ENCODE measurements at regions not wholly inside any gene's neighbourhood (a gene's known extent, or its start where the extent isn't known, plus 50 kb on each side); places are given as distances from the start of the nearest gene placed in this dataset. TPM values are rescaled to one million over a fixed set of nuclear protein-coding genes. Genes with fewer than 3 reads are reported as not detected.

- dilution Hi-C loops (cut with MboI; ENCODE audit: extremely low pct_ligation_motif_present, low sequenced_read_pairs), result no loop called here
These were observed 50.5 kb upstream of the CSPG4 start for GRCh38 chr15:75763137-75763611.

More at GRCh38 chr15:75763137-75763611, 50.5 kb upstream of the CSPG4 start:
- no peak overlapping the region for H3K27ac ChIP-seq (ENCODE audit: insufficient read depth, low read depth, low read length)
- peaks cover 4% of the 10 kb centered on the region for H3K4me1 ChIP-seq (ENCODE audit: control insufficient read depth, extremely low read depth, insufficient read depth, low read length)
- TF ChIP-seq GATA2 (IDR thresholded peaks at IDR 0.05; ENCODE audit: insufficient read depth, insufficient read length, low read depth, low read length), result no peak
- TF ChIP-seq JUN (IDR thresholded peaks at IDR 0.05; ENCODE audit: borderline replicate concordance, insufficient read depth, insufficient read length, low read depth), result no peak
- no peak for TF ChIP-seq MYC (IDR thresholded peaks at IDR 0.05; ENCODE audit: low read depth, low read length)
- TF ChIP-seq CTCF (IDR thresholded peaks at IDR 0.05; ENCODE audit: extremely low read depth in 1 of 2, insufficient read depth in 1 of 2, low read depth in 1 of 2, low read length in 2 of 2), result no peak
- TF ChIP-seq EZH2 (IDR thresholded peaks at IDR 0.05; ENCODE audit: borderline replicate concordance, low read depth, low read length, severe bottlenecking), result no peak
- TF ChIP-seq MAX (IDR thresholded peaks at IDR 0.05; ENCODE audit: insufficient read depth, insufficient read length), result no peak
- no peak for TF ChIP-seq POLR2AphosphoS5 (IDR thresholded peaks at IDR 0.05; ENCODE audit: insufficient read depth, low read depth, low read length)
- TF ChIP-seq POLR2A (IDR thresholded peaks at IDR 0.05; ENCODE audit: low read depth, low read length), result no peak
- no peak for TF ChIP-seq FOS (IDR thresholded peaks at IDR 0.05; ENCODE audit: borderline replicate concordance, insufficient read depth, low read length)
- DNase-seq (ENCODE audit: low read depth, low spot score) (no peak), FAIRE-seq (no peak)
- no peaks in the 10 kb centered on the region for H3K36me3 ChIP-seq (ENCODE audit: control insufficient read depth in 2 of 2, extremely low read depth in 1 of 2, insufficient read depth in 2 of 2, low read length in 2 of 2)
- ChIA-PET CTCF (no interaction called here), POLR2A (no interaction called here)
- intact Hi-C loops (cut with micrococcal nuclease), result no loop called here
- H4K20me1 ChIP-seq (replicated peaks; ENCODE audit: control insufficient read depth, extremely low read depth, insufficient read depth, low read length), result no peaks in the 10 kb centered on the region
- no peak overlapping the region for H3K4me2 ChIP-seq (ENCODE audit: insufficient read depth, low read length)
- no peaks in the 10 kb centered on the region for H3K79me2 ChIP-seq (ENCODE audit: control insufficient read depth, insufficient read depth, low read length)
- no peak overlapping the region for H3K4me3 ChIP-seq (replicated peaks in 1 of 3; ENCODE audit: insufficient read depth in 1 of 3, low read depth in 1 of 3, low read length in 3 of 3)
- no peaks in the 10 kb centered on the region for H3K9me1 ChIP-seq (replicated peaks; ENCODE audit: control insufficient read depth, extremely low read depth, insufficient read depth, low read length)
- H3K9ac ChIP-seq (replicated peaks; ENCODE audit: extremely low read depth, insufficient read depth, low read length), result no peak overlapping the region
- no peak overlapping the region for H2AFZ ChIP-seq (ENCODE audit: low read depth, low read length)
- BruUV-seq (replicated peaks), result no TSS peak
- no peaks in the 10 kb centered on the region for H3K9me3 ChIP-seq (replicated peaks; ENCODE audit: control insufficient read depth, insufficient read depth, low read length)
- H3K27me3 ChIP-seq (ENCODE audit: control insufficient read depth in 2 of 2, insufficient read depth in 2 of 2, low read length in 2 of 2), result peaks cover 0 to 1% of the 10 kb centered on the region in 2 experiments

Small RNA genes lying in the stretch of these regions (small RNA-seq; reads per million reads assigned to genes)
- not detected for gene RN7SL319P (ENCODE audit: insufficient read depth, insufficient read length, low read depth, low replicate concordance)

Measured in endothelial cell of umbilical vein (primary cell).